Activated naive CD8-positive, alpha-beta T cell treated with anti-CD3 and anti-CD28 coated beads for 36 hours (primary cell): ENCODE measurements at regions not wholly inside any gene's neighbourhood (a gene's known extent, or its start where the extent isn't known, plus 50 kb on each side); places are given as distances from the start of the nearest gene placed in this dataset.

Experiments used
- DNase-seq: peaks from one replicate; pipeline ENCODE4 v3.0.0; 2021
- H3K27ac Mint-ChIP-seq: one replicate; pipeline ENCODE4 v1.8.0; 2022; ENCODE audit warnings: mild to moderate bottlenecking, moderate library complexity, mixed read lengths
- H3K27me3 Mint-ChIP-seq: one replicate; pipeline ENCODE4 v1.8.0; 2022; ENCODE audit warnings: mild to moderate bottlenecking, mixed read lengths
- H3K36me3 Mint-ChIP-seq: one replicate; pipeline ENCODE4 v1.8.0; 2021; ENCODE audit warnings: mild to moderate bottlenecking, mixed read lengths
- H3K4me1 Mint-ChIP-seq: one replicate; pipeline ENCODE4 v1.8.0; 2021; ENCODE audit warnings: mixed read lengths
- H3K4me3 Mint-ChIP-seq: one replicate; pipeline ENCODE4 v1.8.0; 2022; ENCODE audit warnings: mild to moderate bottlenecking, moderate library complexity, mixed read lengths
- H3K9me3 Mint-ChIP-seq: one replicate; pipeline ENCODE4 v1.8.0; 2022; ENCODE audit warnings: mixed read lengths

DNA sequence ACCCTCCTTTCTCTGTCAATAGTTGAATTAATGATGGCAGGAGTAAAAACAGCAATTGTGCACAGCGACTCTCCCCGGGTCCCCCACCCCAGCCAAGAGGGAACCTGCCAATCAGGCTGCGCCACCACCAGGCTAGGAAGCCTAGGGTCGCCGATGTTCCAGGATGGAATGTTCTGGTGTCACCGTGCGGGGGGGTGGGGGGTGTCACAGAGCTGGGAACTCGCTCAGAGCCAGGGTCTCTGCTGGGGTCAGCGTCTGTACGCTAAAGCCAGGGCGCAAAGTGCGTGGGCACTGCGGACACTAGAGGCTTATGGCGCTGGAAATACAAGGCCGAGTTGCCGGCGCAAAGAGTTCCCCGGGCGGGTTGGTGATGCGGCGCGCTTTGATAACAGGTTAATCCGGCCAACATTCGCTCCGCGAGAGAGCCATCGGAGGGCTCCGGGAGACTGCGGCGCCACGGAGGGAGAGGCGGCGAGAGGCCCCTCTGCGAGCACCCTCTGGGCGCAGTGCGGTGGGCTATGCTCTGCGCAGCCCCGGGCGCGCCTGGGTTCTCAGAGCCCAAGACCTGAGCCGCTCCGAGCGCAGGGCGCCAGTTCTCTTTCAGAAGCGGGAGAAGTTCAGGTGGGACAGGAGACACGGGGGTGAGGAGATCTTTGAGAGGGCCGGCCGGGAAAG lies 192.3 kb downstream of the EMX2 start:
- Mint-ChIP-seq H3K36me3 (no peaks in the 10 kb centered on the region), H3K9me3 (no peaks in the 10 kb centered on the region), H3K27ac (no peak overlapping the region), H3K27me3 (peaks cover 57% of the 10 kb centered on the region), H3K4me3 (no peak overlapping the region), H3K4me1 (no peaks in the 10 kb centered on the region)
- no peak for DNase-seq

DNA sequence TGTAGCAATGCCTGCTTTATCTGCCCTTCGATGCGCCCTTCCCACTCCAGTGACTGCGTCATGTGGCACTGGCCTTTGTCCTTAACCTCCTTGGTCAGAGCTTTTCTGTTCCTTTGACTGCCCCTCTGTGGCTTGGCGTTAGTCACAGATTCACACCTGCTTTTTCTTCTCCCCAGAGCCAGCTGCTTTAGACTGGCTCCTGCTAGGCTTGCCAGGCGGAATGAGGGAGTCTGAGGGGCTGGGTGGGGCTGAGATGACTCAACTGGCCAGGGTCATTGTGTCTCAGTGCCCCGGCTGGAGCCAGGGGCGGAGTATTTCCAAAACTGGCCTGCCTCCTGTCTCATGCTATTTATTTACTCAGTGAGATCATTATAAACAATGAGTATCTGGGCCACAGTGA lies 194.1 kb downstream of the EMX2 start:
- DNase-seq, result no peak
- Mint-ChIP-seq H3K4me1 (no peaks in the 10 kb centered on the region), H3K36me3 (no peaks in the 10 kb centered on the region), H3K4me3 (no peak overlapping the region), H3K9me3 (no peaks in the 10 kb centered on the region), H3K27me3 (peaks cover 49% of the 10 kb centered on the region), H3K27ac (no peak overlapping the region)

DNA sequence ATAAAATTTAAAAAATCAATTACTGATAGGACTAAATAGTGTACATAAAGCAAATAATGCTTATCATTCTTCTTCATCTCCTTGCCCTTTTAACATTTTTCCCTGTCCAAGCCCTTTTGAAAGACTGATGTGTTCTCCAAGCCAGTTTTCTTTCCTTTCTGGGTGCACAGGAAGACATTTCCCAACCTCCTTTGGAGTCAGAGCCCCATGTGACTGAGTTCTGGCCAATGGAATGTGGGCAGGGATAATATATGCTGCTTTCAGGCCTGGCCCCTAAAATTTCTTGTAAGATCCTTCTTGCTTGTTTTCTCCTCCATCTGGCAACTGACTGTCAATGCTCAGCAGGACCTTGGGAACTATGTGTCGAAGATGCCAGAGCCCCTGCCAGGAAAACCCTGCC lies 197.5 kb downstream of the EMX2 start:
- Mint-ChIP-seq H3K27me3 (peaks cover 30% of the 10 kb centered on the region), H3K36me3 (no peaks in the 10 kb centered on the region), H3K4me3 (no peak overlapping the region), H3K27ac (no peak overlapping the region), H3K4me1 (no peaks in the 10 kb centered on the region), H3K9me3 (no peaks in the 10 kb centered on the region)
- DNase-seq, result no peak

DNA sequence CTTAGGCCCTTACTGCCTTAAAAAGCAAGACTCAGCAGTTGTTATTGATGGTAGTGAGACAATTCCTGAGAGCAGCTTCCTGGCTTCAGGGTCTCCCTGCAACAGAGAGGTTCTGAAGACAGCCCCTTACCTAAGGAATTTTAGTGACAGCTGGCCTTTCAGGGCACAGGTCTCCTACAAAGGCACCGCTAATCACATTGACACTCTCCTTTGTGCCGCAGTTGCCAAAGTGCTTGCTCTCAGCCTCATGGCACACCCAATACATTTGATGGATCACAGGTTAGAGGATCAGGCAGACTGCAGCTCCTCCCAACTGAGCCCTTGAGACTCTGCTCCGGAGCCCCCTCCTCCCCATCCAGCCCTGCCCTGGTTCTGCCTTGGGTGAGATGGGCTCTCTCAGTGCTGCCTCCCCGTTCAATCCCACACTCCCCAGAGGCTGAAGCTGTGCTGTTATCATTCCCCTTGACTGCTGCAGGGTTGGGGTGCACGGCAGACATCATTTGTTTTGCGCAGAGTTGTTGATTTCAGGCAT lies 198.2 kb downstream of the EMX2 start:
- peaks cover 24% of the 10 kb centered on the region for H3K27me3 Mint-ChIP-seq
- no peaks in the 10 kb centered on the region for H3K4me1 Mint-ChIP-seq
- H3K4me3 Mint-ChIP-seq, result no peak overlapping the region
- no peak overlapping the region for H3K27ac Mint-ChIP-seq
- H3K9me3 Mint-ChIP-seq, result no peaks in the 10 kb centered on the region
- no peaks in the 10 kb centered on the region for H3K36me3 Mint-ChIP-seq
- no peak for DNase-seq

DNA sequence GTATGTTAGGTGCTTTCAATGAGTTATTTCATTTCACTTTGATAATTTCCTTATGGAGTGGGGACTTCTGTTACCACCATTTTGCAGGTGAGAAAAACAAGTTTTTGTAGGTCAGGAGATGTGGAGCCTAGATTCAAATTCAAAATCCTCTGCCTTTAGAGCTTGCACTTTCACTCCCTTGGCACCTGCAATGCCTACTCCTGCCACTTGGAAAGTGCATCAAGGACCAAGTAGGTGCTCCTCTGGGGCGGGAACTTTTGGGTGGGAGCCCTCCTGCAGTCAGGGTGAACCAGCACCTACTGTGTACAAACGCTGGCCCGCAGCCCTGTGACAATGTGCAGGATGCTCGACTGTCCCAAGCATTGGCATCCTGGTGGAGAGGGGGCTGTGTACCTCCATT lies 199.0 kb downstream of the EMX2 start:
- Mint-ChIP-seq H3K4me3 (no peak overlapping the region), H3K27me3 (peaks cover 16% of the 10 kb centered on the region), H3K4me1 (no peaks in the 10 kb centered on the region), H3K9me3 (no peaks in the 10 kb centered on the region), H3K27ac (no peak overlapping the region), H3K36me3 (no peaks in the 10 kb centered on the region)
- no peak for DNase-seq

DNA sequence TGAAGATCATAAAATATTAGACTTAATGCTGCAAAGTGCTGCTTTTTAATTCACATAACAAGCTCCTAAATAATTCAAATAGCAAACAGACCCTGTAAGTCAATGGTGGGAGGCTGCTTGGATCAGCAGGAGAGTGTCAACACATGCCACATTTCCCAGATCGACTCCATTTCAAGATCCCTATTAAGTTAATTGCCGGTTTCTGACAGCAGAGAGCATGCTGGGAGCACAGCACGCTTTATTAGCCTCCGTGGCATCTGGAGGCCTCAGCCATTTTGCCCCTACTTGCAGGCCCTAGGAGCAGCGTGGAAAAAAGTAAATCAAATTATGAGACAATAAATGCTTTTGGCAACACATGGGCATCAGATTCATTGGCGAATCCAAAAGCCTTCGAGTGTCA lies 201.0 kb downstream of the EMX2 start:
- no peaks in the 10 kb centered on the region for H3K36me3 Mint-ChIP-seq
- no peaks in the 10 kb centered on the region for H3K9me3 Mint-ChIP-seq
- no peak overlapping the region for H3K27ac Mint-ChIP-seq
- no peak for DNase-seq
- H3K27me3 Mint-ChIP-seq, result peaks cover 10% of the 10 kb centered on the region
- H3K4me3 Mint-ChIP-seq, result no peak overlapping the region
- no peaks in the 10 kb centered on the region for H3K4me1 Mint-ChIP-seq

DNA sequence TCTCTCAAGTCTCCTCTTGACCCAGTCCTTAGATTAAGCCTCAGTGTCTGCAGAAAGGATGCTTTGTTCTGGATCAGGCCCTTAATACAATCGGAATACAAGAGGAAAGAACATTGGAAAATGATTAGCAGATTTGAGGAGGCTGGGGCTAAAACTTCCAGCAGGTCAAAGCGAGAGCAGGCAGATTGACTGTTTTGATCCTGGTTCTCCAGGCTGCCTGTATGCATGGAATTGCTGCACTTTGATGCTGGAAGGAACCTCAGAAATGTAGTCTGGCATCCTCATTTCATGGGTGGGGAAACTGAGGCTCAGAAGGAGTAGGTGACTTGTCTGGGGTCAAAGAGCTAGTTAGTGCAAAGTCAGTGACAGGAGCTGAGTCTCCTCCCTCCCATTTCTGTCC lies 202.8 kb downstream of the EMX2 start:
- no peak overlapping the region for H3K4me3 Mint-ChIP-seq
- H3K27me3 Mint-ChIP-seq, result peaks cover 7% of the 10 kb centered on the region
- DNase-seq, result no peak
- no peaks in the 10 kb centered on the region for H3K9me3 Mint-ChIP-seq
- H3K36me3 Mint-ChIP-seq, result no peaks in the 10 kb centered on the region
- H3K4me1 Mint-ChIP-seq, result no peaks in the 10 kb centered on the region
- no peak overlapping the region for H3K27ac Mint-ChIP-seq

DNA sequence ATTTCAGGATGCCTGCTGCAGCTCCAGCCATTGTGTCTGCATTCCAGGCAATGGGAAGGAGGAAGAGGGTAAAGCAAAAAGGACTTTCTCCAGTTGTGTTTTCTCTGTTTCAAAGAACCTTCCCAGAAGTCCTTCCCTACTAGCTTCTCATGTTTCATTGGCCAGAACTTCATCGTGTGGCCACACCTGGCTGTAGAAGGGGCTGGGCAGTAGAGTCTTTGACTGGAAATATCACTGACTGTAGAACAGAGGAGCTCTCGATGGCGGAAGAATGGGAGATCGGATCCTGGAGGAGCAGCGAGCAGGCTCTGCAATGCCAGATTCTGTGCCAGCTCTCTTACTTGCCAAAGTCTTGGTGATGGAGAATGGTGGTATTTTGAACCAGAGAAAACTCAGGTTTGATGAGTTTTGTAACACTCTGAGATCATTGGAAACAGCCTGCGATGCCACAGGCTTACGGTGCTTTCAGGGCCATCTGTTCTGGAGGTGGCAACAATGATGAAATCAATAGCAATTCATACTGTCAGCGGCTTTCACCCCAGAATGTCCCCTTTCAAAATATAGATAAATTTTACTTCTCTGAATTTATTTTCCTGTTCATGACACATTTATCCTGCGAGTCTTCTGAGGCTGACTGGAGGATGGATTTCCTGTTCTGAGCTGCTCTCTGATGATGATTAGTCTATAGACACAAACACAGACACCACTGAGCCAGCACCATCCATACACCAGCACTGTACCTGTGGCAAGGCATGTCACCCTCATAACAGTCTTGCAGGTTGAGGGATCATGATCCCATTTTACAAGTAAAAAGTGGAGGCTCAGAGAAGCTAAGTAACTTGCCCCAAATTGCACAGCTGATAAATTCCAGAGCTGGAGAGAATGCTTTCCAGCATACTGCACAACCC lies 204.2 kb downstream of the EMX2 start:
- Mint-ChIP-seq H3K27me3 (peaks cover 6% of the 10 kb centered on the region), H3K36me3 (no peaks in the 10 kb centered on the region), H3K9me3 (no peaks in the 10 kb centered on the region), H3K4me1 (no peaks in the 10 kb centered on the region), H3K27ac (no peak overlapping the region), H3K4me3 (no peak overlapping the region)
- DNase-seq, result no peak

DNA sequence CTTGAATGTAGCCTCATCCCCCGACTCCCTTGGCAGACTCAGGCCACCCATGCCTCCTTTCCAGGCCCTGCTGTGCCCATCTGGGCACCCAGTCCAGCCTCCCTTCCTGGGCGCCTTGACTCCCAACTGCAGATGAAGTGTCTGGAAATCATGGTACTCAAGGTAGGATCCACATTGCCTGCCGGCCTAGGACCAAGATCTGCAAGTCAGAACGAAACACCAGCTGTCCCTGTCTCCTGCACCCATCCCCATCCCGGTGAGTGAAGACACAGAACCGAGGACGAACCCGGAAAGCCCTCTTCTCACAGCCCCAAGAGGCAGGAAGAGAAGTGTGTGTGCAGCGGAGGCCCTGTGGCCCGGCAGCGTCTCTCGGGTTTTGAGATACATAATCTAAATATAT lies 205.1 kb downstream of the EMX2 start:
- Mint-ChIP-seq H3K27me3 (peaks cover 5% of the 10 kb centered on the region), H3K4me1 (no peaks in the 10 kb centered on the region), H3K9me3 (no peaks in the 10 kb centered on the region), H3K27ac (no peak overlapping the region), H3K36me3 (no peaks in the 10 kb centered on the region), H3K4me3 (no peak overlapping the region)
- DNase-seq, result no peak

DNA sequence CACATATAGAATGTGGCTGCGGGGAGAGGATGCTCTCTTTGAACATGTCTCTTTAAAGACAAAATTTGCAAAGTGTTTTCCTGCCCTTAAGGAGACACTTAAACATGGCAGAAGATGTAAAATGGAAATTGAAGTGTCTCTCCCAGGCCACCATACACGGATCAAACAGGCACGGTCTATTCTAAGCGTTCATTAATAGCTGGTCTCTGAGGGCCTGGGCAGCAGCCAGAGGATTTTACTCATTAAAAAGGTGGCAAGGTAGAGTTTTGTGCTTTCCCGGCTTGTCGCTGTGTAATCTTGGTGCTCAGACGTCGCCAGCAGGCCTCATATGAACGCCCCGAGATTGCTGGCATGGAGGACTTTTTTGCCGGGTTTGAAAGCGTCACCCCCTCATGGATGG lies 205.5 kb downstream of the EMX2 start:
- H3K36me3 Mint-ChIP-seq, result no peaks in the 10 kb centered on the region
- no peak for DNase-seq
- no peak overlapping the region for H3K27ac Mint-ChIP-seq
- H3K4me1 Mint-ChIP-seq, result no peaks in the 10 kb centered on the region
- peaks cover under 1% of the 10 kb centered on the region for H3K27me3 Mint-ChIP-seq
- H3K4me3 Mint-ChIP-seq, result no peak overlapping the region
- no peaks in the 10 kb centered on the region for H3K9me3 Mint-ChIP-seq

DNA sequence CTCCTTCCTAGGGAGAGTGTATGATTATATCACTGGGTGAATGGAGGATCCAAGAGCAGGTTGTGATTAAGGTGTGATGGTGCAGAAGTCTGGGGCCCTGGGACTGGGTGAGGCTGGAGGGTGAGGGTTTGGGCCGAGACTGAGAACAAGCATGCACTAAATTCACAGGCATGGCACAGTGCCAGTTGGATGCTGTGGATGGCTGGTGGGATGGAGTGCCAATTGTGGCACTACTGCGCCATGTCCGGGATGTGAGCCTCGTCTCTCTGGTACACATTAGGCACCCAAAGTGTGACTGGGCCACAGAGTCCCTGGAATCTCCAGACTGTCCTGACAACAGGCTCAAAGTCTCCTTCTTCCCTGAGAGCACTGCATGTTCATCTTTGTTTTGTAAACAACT lies 208.1 kb downstream of the EMX2 start:
- Mint-ChIP-seq H3K27me3 (no peaks in the 10 kb centered on the region), H3K4me1 (no peaks in the 10 kb centered on the region), H3K27ac (no peak overlapping the region), H3K4me3 (no peak overlapping the region), H3K36me3 (no peaks in the 10 kb centered on the region), H3K9me3 (no peaks in the 10 kb centered on the region)
- DNase-seq, result no peak

DNA sequence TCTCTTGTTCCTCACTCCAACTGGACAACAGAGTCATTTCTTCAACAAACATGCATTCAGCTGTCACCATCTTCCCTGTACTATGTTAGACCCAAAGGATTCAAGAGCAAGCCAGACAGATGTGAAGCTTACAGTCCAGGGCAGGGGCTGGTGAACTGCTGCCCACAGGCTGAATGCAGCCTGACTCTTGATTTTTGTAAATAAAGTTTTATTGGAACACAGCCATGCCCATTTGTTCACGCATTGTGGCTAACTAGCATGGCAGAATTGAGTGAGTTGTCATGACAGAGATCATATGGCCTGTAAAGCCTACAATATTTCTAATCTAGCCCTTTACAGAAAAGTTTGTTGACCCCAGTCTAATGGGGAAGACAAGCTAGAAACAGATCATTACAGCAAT lies 208.7 kb downstream of the EMX2 start:
- Mint-ChIP-seq H3K36me3 (no peaks in the 10 kb centered on the region), H3K27me3 (no peaks in the 10 kb centered on the region), H3K4me1 (no peaks in the 10 kb centered on the region), H3K27ac (no peak overlapping the region), H3K4me3 (no peak overlapping the region), H3K9me3 (no peaks in the 10 kb centered on the region)
- DNase-seq, result no peak

DNA sequence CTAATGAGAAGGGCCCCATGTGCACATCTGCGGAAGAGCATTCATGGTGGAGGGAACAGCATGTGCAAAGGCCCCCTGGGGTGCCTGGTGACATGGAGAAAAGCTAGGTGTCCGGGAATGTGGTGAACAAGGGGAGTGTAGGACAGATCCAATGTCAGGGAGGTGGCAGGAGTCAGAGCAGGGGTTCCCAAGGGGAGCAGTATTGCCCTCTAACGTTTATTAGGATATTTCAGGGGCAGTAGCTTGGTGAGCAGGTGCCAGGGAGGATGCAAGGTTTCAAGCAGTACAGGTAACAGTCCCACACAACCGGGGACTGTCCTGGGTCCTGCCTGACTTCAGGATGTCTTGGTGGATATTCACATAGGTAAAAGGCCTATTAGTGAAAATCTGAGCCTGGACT lies 209.6 kb downstream of the EMX2 start:
- H3K27me3 Mint-ChIP-seq, result no peaks in the 10 kb centered on the region
- H3K9me3 Mint-ChIP-seq, result no peaks in the 10 kb centered on the region
- no peak overlapping the region for H3K27ac Mint-ChIP-seq
- no peak for DNase-seq
- no peaks in the 10 kb centered on the region for H3K4me1 Mint-ChIP-seq
- no peaks in the 10 kb centered on the region for H3K36me3 Mint-ChIP-seq
- no peak overlapping the region for H3K4me3 Mint-ChIP-seq

DNA sequence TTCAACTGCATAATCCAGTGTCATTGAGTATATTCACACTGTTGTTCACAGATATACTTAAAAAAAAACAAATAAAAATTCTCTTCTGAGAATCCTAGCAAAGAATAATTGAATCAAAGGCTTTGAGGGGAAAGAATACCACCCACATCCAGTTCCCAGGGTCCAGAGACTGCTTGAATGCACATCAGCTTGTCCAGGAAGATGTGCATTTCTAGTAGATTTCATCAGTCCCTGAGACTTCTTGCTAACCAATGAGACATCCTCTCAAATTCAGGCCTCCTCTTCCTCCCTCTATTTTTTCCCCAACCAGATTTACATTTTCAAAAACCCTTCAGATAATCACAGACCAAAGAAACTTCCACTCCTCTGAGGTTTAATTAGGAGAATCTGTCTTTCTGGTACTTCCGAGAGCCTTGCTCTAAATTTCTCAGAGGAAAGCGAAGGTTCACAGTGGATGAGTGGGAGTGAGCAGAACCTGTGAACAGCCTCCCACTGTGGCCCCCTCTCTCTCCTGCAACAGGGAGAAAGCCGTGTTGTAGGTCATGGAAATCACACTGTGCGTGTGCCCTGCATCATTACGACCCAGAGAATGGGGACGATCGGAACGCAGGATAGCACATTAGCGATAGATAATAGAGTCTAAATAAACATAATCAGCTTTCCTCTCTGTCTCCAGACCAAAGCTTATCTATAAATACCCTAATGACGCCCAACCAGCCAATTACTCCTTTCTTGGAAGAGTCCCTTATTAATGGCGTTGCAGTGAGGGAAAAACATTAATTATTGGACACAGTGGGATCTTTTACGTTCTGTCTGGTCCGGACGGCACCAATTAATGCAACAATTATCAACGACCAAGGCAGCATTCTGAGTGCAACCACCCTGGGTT lies 212.5 kb downstream of the EMX2 start:
- H3K9me3 Mint-ChIP-seq, result no peaks in the 10 kb centered on the region
- no peaks in the 10 kb centered on the region for H3K36me3 Mint-ChIP-seq
- no peak for DNase-seq
- H3K27ac Mint-ChIP-seq, result no peak overlapping the region
- H3K27me3 Mint-ChIP-seq, result peaks cover 3% of the 10 kb centered on the region
- H3K4me3 Mint-ChIP-seq, result no peak overlapping the region
- no peaks in the 10 kb centered on the region for H3K4me1 Mint-ChIP-seq

DNA sequence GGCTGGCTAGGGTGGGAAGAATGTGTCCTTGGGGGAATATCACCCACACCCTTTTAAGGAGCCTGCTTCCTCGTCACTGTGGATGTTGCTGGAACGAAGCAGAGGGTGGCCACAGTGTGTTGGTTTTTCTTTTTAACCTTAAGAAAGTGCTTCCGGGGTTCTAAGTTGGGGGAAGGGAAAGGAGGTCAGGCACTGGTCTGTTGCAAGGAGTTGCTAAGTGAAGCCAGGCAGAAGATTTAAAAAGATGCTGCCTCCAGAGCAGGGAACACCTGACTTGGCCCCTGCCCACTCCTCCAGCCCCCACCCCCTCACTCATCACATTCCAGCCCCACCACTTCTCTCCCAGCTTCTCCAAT lies 213.1 kb downstream of the EMX2 start:
- no peak overlapping the region for H3K27ac Mint-ChIP-seq
- H3K4me3 Mint-ChIP-seq, result no peak overlapping the region
- peaks cover 3% of the 10 kb centered on the region for H3K27me3 Mint-ChIP-seq
- no peaks in the 10 kb centered on the region for H3K9me3 Mint-ChIP-seq
- no peaks in the 10 kb centered on the region for H3K4me1 Mint-ChIP-seq
- no peaks in the 10 kb centered on the region for H3K36me3 Mint-ChIP-seq
- no peak for DNase-seq
